Stomach smooth muscle (tissue), 2 donors: ENCODE measurements at regions not wholly inside any gene's neighbourhood (a gene's known extent, or its start where the extent isn't known, plus 50 kb on each side); places are given as distances from the start of the nearest gene placed in this dataset.
"Not testable (repeated sequence)": the region's sequence is repeated elsewhere in the genome, so short reads cannot be mapped to it uniquely, and the experiment has no call there.

Source experiments
- H3K27ac ChIP-seq: one replicate; pipeline ENCODE4 v1.7.0; 2013; ENCODE audit warnings: mild to moderate bottlenecking, low read length, inconsistent platforms
- H3K27me3 ChIP-seq, 2 donors: one replicate each; pipeline ENCODE4 v1.7.0; 2013; ENCODE audit warnings: low read length in 2 of 2; ENCODE audit not compliant: insufficient read depth in 2 of 2, control insufficient read depth in 1 of 2
- H3K36me3 ChIP-seq, 2 donors: one replicate each; pipeline ENCODE4 v1.7.0; 2013; ENCODE audit warnings: low read length in 2 of 2; ENCODE audit not compliant: control insufficient read depth in 2 of 2, insufficient read depth in 2 of 2
- H3K4me1 ChIP-seq: one replicate; pipeline ENCODE4 v1.7.0; 2013; ENCODE audit warnings: low read length; ENCODE audit not compliant: control insufficient read depth, insufficient read depth
- H3K4me3 ChIP-seq, 2 donors: one replicate each; pipeline ENCODE4 v1.7.0; 2013; ENCODE audit warnings: low read length in 2 of 2
- H3K9ac ChIP-seq, 2 donors: one replicate each; pipeline ENCODE4 v1.7.0; 2013; ENCODE audit warnings: low read length in 2 of 2, mild to moderate bottlenecking in 1 of 2
- H3K9me3 ChIP-seq, 2 donors: one replicate each; pipeline ENCODE4 v1.7.0; 2013; ENCODE audit warnings: low read length in 2 of 2; ENCODE audit not compliant: control insufficient read depth in 2 of 2
- donor health status: healthy.
- donor health status: Pancreatic carcinoma.

DNA sequence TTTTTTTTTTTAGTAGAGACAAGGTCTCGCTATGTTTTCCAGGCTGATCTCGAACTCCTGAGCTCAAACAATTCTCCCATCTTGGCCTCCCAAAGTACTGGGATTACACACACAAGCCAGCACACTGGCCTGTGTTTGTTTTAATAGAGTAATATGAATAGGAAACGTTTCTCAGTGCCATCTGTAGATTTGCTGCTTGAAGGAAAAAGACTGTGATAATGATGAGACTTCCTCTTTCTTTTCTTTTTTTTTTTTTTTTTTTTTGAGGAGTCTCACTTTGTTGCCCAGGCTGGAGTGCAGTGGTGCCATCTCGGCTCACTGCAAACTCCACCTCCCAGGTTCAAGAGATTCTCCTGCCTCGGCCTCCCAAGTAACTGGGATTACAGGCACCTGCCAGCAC, 74.7 kb upstream of the ATL2 start:
- not testable (repeated sequence) for H3K9me3 ChIP-seq, H3K36me3 ChIP-seq, H3K27me3 ChIP-seq, H3K27ac ChIP-seq, H3K4me3 ChIP-seq, H3K9ac ChIP-seq
- peaks cover 11% of the 10 kb centered on the region for H3K4me1 ChIP-seq

DNA sequence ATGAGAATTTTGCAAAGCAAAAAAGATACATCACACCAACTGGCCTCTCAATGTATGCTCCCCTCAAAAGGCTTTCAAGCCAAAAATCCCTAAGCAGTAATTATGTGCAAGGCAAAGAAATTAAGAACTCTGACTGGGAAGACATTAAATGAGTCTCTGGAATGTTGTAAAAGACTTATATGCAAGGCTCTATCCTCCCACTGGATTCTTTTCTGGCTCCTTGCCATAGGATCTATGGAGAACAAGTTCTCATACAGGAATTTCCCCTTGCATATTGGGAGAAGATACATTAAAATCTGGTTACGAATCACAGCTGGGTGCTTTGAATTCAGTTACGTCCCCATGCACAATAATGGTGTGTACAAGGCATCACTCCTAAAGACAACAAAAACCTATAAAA, 73.4 kb upstream of the ATL2 start:
- Histone ChIP-seq H3K4me1 (peaks cover 21% of the 10 kb centered on the region), H3K9me3 (no peaks in the 10 kb centered on the region), H3K4me3 (no peak overlapping the region), H3K9ac (no peak overlapping the region), H3K27me3 (no peaks in the 10 kb centered on the region), H3K27ac (no peak overlapping the region), H3K36me3 (no peaks in the 10 kb centered on the region)

DNA sequence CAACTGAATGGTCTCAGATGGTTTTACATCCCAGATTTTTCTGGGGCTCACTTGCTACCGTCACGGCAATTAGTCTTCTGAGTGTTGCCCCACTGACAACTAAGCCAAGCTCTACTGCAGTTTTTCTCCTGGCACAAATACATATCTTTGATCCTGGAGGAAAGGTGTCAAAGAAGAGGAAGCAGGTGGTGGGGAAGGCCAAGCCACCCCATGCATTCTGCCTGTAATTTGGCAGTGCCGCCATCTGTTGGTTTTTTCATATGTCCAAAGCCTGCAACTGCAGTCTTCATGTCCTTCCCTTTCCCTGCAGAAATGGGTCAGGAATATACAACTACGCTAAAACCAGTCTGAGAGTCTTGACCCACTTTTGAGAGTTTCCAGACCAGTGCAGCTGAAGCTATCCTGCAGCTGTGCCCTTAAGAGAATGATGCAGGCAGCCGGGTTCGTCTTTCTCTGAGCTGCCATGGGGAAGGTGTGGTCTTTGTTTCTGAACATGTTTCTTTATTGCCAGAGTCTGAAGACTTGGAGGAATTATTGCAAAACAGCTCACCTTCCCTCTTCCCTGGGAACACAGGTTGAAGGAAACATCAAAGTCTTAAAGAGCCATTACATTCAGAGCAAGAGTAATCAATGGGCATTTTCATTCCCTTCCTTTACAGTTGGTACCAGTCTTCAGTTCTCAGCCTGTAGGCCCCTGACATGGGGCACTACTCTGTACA, 71.8 kb upstream of the ATL2 start:
- peaks cover 27% of the 10 kb centered on the region for H3K4me1 ChIP-seq
- H3K27me3 ChIP-seq, result no peaks in the 10 kb centered on the region
- peak overlapping the region; percentile 60 for H3K27ac ChIP-seq
- no peaks in the 10 kb centered on the region for H3K36me3 ChIP-seq
- no peak overlapping the region for H3K9ac ChIP-seq
- H3K9me3 ChIP-seq, result no peaks in the 10 kb centered on the region
- H3K4me3 ChIP-seq, result no peak overlapping the region

DNA sequence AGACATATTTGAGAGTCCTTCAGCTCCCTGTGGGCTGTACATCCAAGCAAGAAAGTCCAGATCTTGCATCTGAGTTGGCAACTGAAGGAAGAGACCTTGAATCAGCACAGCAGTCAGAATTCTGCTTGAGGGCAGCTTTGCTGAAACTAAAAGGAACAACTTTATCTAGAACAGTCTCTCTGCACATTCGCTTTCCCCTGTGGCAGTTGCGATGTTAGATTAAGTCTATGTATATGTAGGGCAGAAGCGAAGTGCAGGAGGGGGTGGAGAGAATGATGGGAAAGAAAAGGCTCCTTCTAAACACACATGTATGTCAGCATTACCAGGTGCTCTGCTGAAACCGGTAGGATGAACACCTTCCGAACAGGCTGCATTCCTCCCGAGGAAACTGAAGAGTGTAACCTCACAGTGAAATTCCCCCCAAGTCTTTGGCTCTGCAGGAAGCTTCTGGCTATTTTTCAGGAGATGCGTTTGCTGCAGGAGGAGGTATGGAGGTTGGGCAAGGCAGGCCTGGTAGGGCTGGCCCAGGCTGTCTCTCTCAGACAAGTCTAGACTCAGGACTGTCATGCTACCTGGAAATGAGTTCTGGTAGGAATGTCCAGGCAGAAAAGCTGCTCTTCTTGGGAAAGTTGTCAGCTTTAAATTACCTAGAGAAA, 70.0 kb upstream of the ATL2 start:
- Histone ChIP-seq H3K4me3 (peak overlapping the region in 1 of 2 donors; percentile 40), H3K9me3 (no peaks in the 10 kb centered on the region)

DNA sequence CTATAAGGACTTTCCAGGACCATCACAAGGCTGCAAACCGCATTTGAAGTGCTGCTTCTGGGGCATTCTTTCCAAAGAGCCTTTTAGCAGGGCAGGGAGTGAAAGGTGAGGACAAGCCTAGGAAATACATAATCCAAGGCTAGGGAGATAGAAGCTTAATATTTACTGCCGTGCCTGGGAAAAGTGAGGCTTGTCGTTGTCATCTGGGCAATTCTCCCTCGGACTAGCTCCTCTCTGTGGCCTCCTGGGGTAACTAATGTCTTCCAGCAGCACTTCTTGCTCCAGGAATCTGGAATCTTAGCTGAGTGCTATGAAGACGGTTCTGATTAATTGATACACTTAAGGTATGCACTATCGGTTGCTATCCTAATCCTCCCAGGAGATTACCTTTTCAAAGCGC, 69.3 kb upstream of the ATL2 start:
- H3K4me1 ChIP-seq, result peaks cover 45% of the 10 kb centered on the region
- peak overlapping the region; percentile 80 for H3K27ac ChIP-seq
- no peaks in the 10 kb centered on the region for H3K9me3 ChIP-seq
- H3K4me3 ChIP-seq, result peak overlapping the region in 1 of 2 donors; percentile 40
- no peaks in the 10 kb centered on the region for H3K36me3 ChIP-seq
- no peaks in the 10 kb centered on the region for H3K27me3 ChIP-seq
- H3K9ac ChIP-seq, result peak overlapping the region in 1 of 2 donors; percentile 29

More for the DNA sequence above, 70.0 kb upstream of the ATL2 start:
- H3K36me3 ChIP-seq, result no peaks in the 10 kb centered on the region
- peaks cover 43% of the 10 kb centered on the region for H3K4me1 ChIP-seq
- H3K27ac ChIP-seq, result peak overlapping the region; percentile 80
- H3K9ac ChIP-seq, result peak overlapping the region in 1 of 2 donors; percentile 5
- no peaks in the 10 kb centered on the region for H3K27me3 ChIP-seq

DNA sequence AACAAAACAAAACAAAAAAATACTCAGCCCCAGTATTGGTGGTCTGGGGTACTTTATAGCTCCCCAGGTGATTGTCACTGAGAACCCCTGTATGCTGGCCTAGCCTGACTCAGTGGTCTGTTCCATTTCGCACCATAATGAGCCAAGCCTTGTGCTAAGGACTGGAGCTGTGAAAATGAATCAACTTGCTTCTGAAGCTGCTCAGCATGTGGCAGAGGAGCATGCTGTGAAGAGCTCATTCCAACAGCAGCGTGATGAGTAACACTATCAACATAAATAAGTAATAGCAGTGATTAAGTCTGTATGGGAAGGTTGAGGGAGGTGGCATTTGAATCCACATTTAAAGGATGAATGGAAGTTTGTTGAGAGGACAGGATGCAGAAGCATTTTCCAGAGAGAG, 67.2 kb upstream of the ATL2 start:
- H3K27me3 ChIP-seq, result no peaks in the 10 kb centered on the region
- H3K4me3 ChIP-seq, result no peak overlapping the region
- no peaks in the 10 kb centered on the region for H3K9me3 ChIP-seq
- no peak overlapping the region for H3K9ac ChIP-seq
- H3K36me3 ChIP-seq, result no peaks in the 10 kb centered on the region
- peak overlapping the region; percentile 82 for H3K27ac ChIP-seq
- peaks cover 55% of the 10 kb centered on the region for H3K4me1 ChIP-seq

DNA sequence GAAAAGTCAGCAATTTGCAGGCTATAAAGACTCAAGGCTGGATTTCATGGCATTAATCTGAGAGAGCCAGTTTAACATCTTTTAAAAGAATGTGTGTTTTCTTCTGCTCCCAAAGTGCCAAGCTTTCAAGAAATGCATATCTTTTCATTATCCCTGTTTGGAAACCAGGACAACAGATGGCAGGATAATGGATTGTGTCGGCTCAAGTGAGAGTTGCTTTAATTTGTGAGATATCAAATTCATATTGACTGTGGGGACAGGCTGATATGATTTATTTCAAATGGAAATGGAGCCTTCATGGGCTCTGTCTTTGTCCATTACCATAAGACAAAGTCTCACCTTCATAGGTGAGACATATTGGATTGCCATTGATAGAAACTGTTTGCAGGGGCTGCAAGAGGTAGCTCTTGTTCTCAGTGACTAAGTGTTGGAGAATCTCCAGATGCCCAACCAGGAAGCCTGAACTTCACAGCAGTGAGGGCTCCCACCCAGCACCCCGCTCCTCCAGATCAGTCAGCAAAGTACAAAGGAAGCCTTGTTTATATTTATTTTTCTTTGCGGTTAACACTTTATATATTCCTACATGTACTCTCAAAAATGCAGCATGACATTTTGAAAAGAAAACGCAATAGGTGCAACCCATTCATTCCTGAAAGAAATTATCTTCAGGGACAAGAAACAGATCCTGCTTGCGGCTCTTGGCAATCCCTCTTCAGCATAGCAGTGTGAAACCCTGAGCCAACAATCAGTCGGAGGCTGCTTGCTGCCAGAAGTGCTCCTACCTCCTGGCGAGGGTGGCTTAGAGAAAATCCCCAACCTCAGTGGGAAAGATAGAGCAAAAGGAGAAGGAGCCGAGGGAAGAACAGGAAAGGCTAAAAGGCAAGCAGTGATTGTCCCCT, 65.8 kb upstream of the ATL2 start:
- peak overlapping the region in 1 of 2 donors; percentile 7 for H3K9ac ChIP-seq
- H3K4me1 ChIP-seq, result peaks cover 51% of the 10 kb centered on the region
- no peaks in the 10 kb centered on the region for H3K9me3 ChIP-seq
- peak overlapping the region; percentile 38 to 54 for H3K4me3 ChIP-seq
- H3K27me3 ChIP-seq, result no peaks in the 10 kb centered on the region
- no peaks in the 10 kb centered on the region for H3K36me3 ChIP-seq
- peak overlapping the region; percentile 82 for H3K27ac ChIP-seq

DNA sequence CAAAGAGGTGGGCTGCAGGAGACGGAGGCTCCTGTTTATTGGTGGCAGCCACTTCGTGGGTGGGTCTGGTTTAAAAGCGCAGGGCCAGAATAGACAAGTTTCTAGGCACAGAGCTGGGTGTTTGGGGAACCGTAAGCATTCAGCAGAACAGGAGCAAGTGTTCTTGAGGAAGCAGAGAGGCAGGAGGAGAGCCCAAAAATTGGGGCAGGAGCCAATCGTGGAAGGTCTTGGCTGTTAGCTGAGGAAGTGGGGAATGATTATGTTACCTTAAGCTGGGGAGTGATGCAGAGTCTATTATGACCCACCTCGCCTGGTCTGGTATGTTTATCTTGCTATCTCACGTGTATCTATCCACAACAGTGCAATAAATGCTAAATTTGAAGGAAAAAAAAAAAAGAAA, 64.3 kb upstream of the ATL2 start:
- no peak overlapping the region for H3K4me3 ChIP-seq
- H3K9ac ChIP-seq, result no peak overlapping the region
- peak overlapping the region; percentile 82 for H3K27ac ChIP-seq
- H3K36me3 ChIP-seq, result no peaks in the 10 kb centered on the region
- no peaks in the 10 kb centered on the region for H3K9me3 ChIP-seq
- H3K27me3 ChIP-seq, result no peaks in the 10 kb centered on the region
- H3K4me1 ChIP-seq, result peaks cover 39% of the 10 kb centered on the region

DNA sequence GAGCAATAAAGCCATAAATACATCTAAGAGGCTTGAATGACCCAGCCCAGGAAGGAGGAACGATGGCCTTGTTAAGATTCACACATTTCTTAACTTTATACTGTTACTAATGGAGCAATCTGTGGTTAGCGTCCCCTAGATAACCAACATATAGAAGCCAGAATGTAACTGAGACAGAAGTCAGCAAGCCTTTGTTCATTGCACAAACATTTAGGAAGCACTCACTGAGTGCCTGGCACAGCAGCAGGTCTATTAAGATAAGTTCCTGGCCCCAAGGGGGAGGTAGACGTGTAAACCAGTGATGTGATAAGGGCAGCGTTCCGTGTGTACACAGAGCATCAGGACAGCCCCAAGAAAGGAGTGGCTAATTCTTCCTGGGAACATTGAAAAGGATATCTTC, 63.6 kb upstream of the ATL2 start:
- Histone ChIP-seq H3K4me3 (no peak overlapping the region), H3K4me1 (peaks cover 37% of the 10 kb centered on the region), H3K36me3 (no peaks in the 10 kb centered on the region), H3K9ac (no peak overlapping the region), H3K9me3 (no peaks in the 10 kb centered on the region), H3K27ac (peak overlapping the region; percentile 82), H3K27me3 (no peaks in the 10 kb centered on the region)

DNA sequence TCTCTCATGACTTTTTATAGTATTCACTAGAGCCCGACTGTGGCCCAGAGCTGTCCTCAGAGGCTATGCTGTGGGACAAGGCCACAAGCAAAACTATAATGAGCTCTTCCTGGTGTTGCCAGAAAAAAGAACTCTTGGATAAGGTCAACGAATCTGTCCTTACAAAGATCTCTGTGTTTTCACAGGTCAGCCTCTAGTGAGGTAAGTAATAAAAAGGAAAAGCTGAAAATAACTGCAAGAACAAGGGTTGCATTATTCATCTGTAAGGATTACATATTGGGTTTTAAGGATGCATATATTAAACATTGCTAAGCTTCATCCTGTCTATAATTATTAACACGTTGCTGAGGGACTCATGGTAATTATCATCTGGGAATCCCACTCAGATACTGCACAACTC, 62.8 kb upstream of the ATL2 start:
- H3K4me3 ChIP-seq, result no peak overlapping the region
- H3K9me3 ChIP-seq, result no peaks in the 10 kb centered on the region
- H3K27ac ChIP-seq, result peak overlapping the region; percentile 32
- H3K27me3 ChIP-seq, result no peaks in the 10 kb centered on the region
- peaks cover 39% of the 10 kb centered on the region for H3K4me1 ChIP-seq
- H3K9ac ChIP-seq, result no peak overlapping the region
- no peaks in the 10 kb centered on the region for H3K36me3 ChIP-seq
